Subcutaneous abdominal adipose tissue (tissue), 5 donors: ENCODE measurements at regions not wholly inside any gene's neighbourhood (a gene's known extent, or its start where the extent isn't known, plus 50 kb on each side); places are given as distances from the start of the nearest gene placed in this dataset.
"Not testable (repeated sequence)": the region's sequence is repeated elsewhere in the genome, so short reads cannot be mapped to it uniquely, and the experiment has no call there.

Experiments used
- H3K27ac ChIP-seq: one replicate; pipeline ENCODE4 v1.7.0; 2013; ENCODE audit warnings: low read depth, mild to moderate bottlenecking, inconsistent platforms, low read length, moderate library complexity
- H3K27me3 ChIP-seq, 5 donors: one replicate each; pipeline ENCODE4 v1.7.0; 2013; ENCODE audit warnings: low read length in 5 of 5, inconsistent platforms in 1 of 5; ENCODE audit not compliant: control insufficient read depth in 5 of 5, insufficient read depth in 4 of 5
- H3K36me3 ChIP-seq, 5 donors: one replicate each; pipeline ENCODE4 v1.7.0; 2013; ENCODE audit warnings: low read length in 5 of 5; ENCODE audit not compliant: control insufficient read depth in 5 of 5, insufficient read depth in 5 of 5
- H3K4me1 ChIP-seq, 5 donors: one replicate each; pipeline ENCODE4 v1.7.0; 2013; ENCODE audit warnings: low read length in 5 of 5, mild to moderate bottlenecking in 3 of 5, moderate library complexity in 1 of 5; ENCODE audit not compliant: control insufficient read depth in 5 of 5, insufficient read depth in 5 of 5
- H3K4me3 ChIP-seq, 5 donors: one replicate each; pipeline ENCODE4 v1.7.0; 2013; ENCODE audit warnings: low read length in 5 of 5, low read depth in 1 of 5
- H3K9ac ChIP-seq, 5 donors: one replicate each; pipeline ENCODE4 v1.7.0; 2013; ENCODE audit warnings: low read length in 5 of 5, mild to moderate bottlenecking in 4 of 5, moderate library complexity in 3 of 5
- H3K9me3 ChIP-seq, 5 donors: one replicate each; pipeline ENCODE4 v1.7.0; 2013; ENCODE audit warnings: low read length in 5 of 5; ENCODE audit not compliant: control insufficient read depth in 5 of 5
- donor health status: healthy.
- donor health status: healthy.
- donor health status: healthy.
- donor health status: healthy.
- donor health status: healthy.

- H3K27me3 ChIP-seq, result no peaks in the 10 kb centered on the region
- H3K27ac ChIP-seq, result no peak overlapping the region
- H3K9me3 ChIP-seq, result peaks cover 0 to 2% (median 0%) of the 10 kb centered on the region in 5 donors
- no peak overlapping the region for H3K4me3 ChIP-seq
- no peaks in the 10 kb centered on the region for H3K4me1 ChIP-seq
- peaks cover 0 to 26% (median 10%) of the 10 kb centered on the region in 5 donors for H3K36me3 ChIP-seq
- H3K9ac ChIP-seq, result no peak overlapping the region
Observed at GRCh38 chr16:27646806-27647205, 96.9 kb downstream of the KATNIP start.

GRCh38 chr16:27649021-27649420, 99.1 kb downstream of the KATNIP start:
- Histone ChIP-seq H3K9me3 (no peaks in the 10 kb centered on the region), H3K9ac (no peak overlapping the region), H3K4me3 (no peak overlapping the region), H3K36me3 (peaks cover 0 to 29% (median 10%) of the 10 kb centered on the region in 5 donors), H3K27me3 (no peaks in the 10 kb centered on the region), H3K27ac (no peak overlapping the region), H3K4me1 (no peaks in the 10 kb centered on the region)

- Histone ChIP-seq H3K4me1 (no peaks in the 10 kb centered on the region), H3K9me3 (no peaks in the 10 kb centered on the region)
Observed at GRCh38 chr16:27650073-27650701, 100.2 kb downstream of the KATNIP start.

GRCh38 chr16:27651301-27651700, 101.4 kb downstream of the KATNIP start:
- Histone ChIP-seq H3K27ac (no peak overlapping the region), H3K9me3 (no peaks in the 10 kb centered on the region), H3K27me3 (no peaks in the 10 kb centered on the region), H3K9ac (no peak overlapping the region), H3K36me3 (peaks cover 0 to 37% (median 12%) of the 10 kb centered on the region in 5 donors), H3K4me1 (no peaks in the 10 kb centered on the region), H3K4me3 (no peak overlapping the region)

More at GRCh38 chr16:27650073-27650701, 100.2 kb downstream of the KATNIP start:
- Histone ChIP-seq H3K9ac (no peak overlapping the region), H3K36me3 (peaks cover 0 to 30% (median 15%) of the 10 kb centered on the region in 5 donors), H3K27me3 (no peaks in the 10 kb centered on the region), H3K4me3 (no peak overlapping the region), H3K27ac (no peak overlapping the region)

- Histone ChIP-seq H3K4me1 (no peaks in the 10 kb centered on the region), H3K4me3 (no peak overlapping the region), H3K9ac (no peak overlapping the region), H3K27me3 (no peaks in the 10 kb centered on the region), H3K9me3 (no peaks in the 10 kb centered on the region), H3K27ac (no peak overlapping the region), H3K36me3 (peaks cover 0 to 16% (median 0%) of the 10 kb centered on the region in 5 donors)
Observed at GRCh38 chr16:27657811-27658210, 107.9 kb downstream of the KATNIP start.

- Histone ChIP-seq H3K9ac (no peak overlapping the region), H3K27me3 (no peaks in the 10 kb centered on the region), H3K9me3 (no peaks in the 10 kb centered on the region), H3K4me1 (no peaks in the 10 kb centered on the region), H3K27ac (no peak overlapping the region), H3K4me3 (no peak overlapping the region), H3K36me3 (peaks cover 0 to 8% (median 2%) of the 10 kb centered on the region in 5 donors)
Observed at GRCh38 chr16:27660507-27660906, 110.6 kb downstream of the KATNIP start.

GRCh38 chr16:27663235-27663634, 113.3 kb downstream of the KATNIP start:
- not testable (repeated sequence) for H3K4me3 ChIP-seq, H3K36me3 ChIP-seq, H3K4me1 ChIP-seq, H3K9ac ChIP-seq, H3K27ac ChIP-seq, H3K27me3 ChIP-seq, H3K9me3 ChIP-seq

GRCh38 chr16:27665881-27666280, 115.9 kb downstream of the KATNIP start:
- H3K4me1 ChIP-seq, result no peaks in the 10 kb centered on the region
- H3K9me3 ChIP-seq, result no peaks in the 10 kb centered on the region
- no peak overlapping the region for H3K27ac ChIP-seq

GRCh38 chr16:27670071-27670810, 120.3 kb downstream of the KATNIP start:
- H3K27me3 ChIP-seq, result no peaks in the 10 kb centered on the region
- H3K4me3 ChIP-seq, result no peak overlapping the region
- H3K36me3 ChIP-seq, result peaks cover 0 to 3% (median 0%) of the 10 kb centered on the region in 5 donors
- no peak overlapping the region for H3K9ac ChIP-seq
- no peaks in the 10 kb centered on the region for H3K9me3 ChIP-seq
- H3K27ac ChIP-seq, result no peak overlapping the region
- H3K4me1 ChIP-seq, result no peaks in the 10 kb centered on the region

More at GRCh38 chr16:27665881-27666280, 115.9 kb downstream of the KATNIP start:
- Histone ChIP-seq H3K36me3 (peaks cover 0 to 3% (median 0%) of the 10 kb centered on the region in 5 donors), H3K4me3 (no peak overlapping the region), H3K27me3 (no peaks in the 10 kb centered on the region), H3K9ac (no peak overlapping the region)

- H3K27me3 ChIP-seq, result no peaks in the 10 kb centered on the region
- H3K9ac ChIP-seq, result no peak overlapping the region
- H3K4me1 ChIP-seq, result no peaks in the 10 kb centered on the region
- H3K36me3 ChIP-seq, result peaks cover 0 to 3% (median 0%) of the 10 kb centered on the region in 5 donors
- H3K4me3 ChIP-seq, result no peak overlapping the region
- no peak overlapping the region for H3K27ac ChIP-seq
- no peaks in the 10 kb centered on the region for H3K9me3 ChIP-seq
Observed at GRCh38 chr16:27671410-27671809, 121.5 kb downstream of the KATNIP start.
